B cell (primary cell): ENCODE measurements at regions not wholly inside any gene's neighbourhood (a gene's known extent, or its start where the extent isn't known, plus 50 kb on each side); places are given as distances from the start of the nearest gene placed in this dataset.
"Not testable (repeated sequence)": the region's sequence is repeated elsewhere in the genome, so short reads cannot be mapped to it uniquely, and the experiment has no call there.

ENCODE experiments used
- ATAC-seq: fragments of 200-7000 bp; cut with Tn5 transposase; one replicate; pipeline ENCODE4 v1.10.0; 2021; ENCODE audit warnings: low read depth, mild to moderate bottlenecking, moderate number of reproducible peaks, moderate library complexity
- CTCF ChIA-PET: fragments of 350-600 bp; sonication (Branson Sonifier 250); formaldehyde crosslinking; loops from one replicate; lab custom pipeline; 2021; ENCODE audit warnings: antibody characterized with exemption, inconsistent platforms; lab: Charles Lee
- POLR2A ChIA-PET: fragments of 350-600 bp; sonication (Branson Sonifier 250); formaldehyde crosslinking; loops from one replicate; lab custom pipeline; 2021; ENCODE audit warnings: antibody characterized with exemption; lab: Charles Lee
- DNase-seq: peaks from one replicate; pipeline ENCODE4 v3.0.0; 2013
- H2AFZ ChIP-seq: 2 replicates; pipeline ENCODE4 v1.6.1; 2012; ENCODE audit warnings: mild to moderate bottlenecking, low read depth, low read length; ENCODE audit not compliant: insufficient read depth, poor library complexity, severe bottlenecking
- H3K27ac ChIP-seq, 2 donors: 1 replicate in 1 of 2; 2 replicates in 1 of 2; pipeline ENCODE4 v1.5.1; 2012 to 2013; ENCODE audit warnings: low read length in 2 of 2, mild to moderate bottlenecking in 2 of 2, moderate library complexity in 1 of 2
- H3K27me3 ChIP-seq, 4 experiments: fragments of 200-600 bp in 1 of 4; sonication (generic) in 1 of 4; replicated peaks in 1 of 4; 1 replicate in 2 of 4; 2 replicates in 2 of 4; pipeline versions ENCODE4 v1.6.1 to v1.7.0; 2013 to 2016; ENCODE audit warnings: low read length in 3 of 4, mild to moderate bottlenecking in 2 of 4, mixed read lengths in 1 of 4, moderate library complexity in 1 of 4; ENCODE audit not compliant: insufficient read depth in 4 of 4, control insufficient read depth in 3 of 4; ENCODE audit errors: control extremely low read depth in 1 of 4
- H3K36me3 ChIP-seq, 2 experiments: replicated peaks in 1 of 2; 1 replicate in 1 of 2; 2 replicates in 1 of 2; pipeline versions ENCODE4 v1.6.1 to v1.7.1; 2013; ENCODE audit warnings: low read length in 1 of 2; ENCODE audit not compliant: insufficient read depth in 2 of 2, control insufficient read depth in 1 of 2; ENCODE audit errors: control extremely low read depth in 1 of 2, extremely low read depth in 1 of 2
- H3K4me1 ChIP-seq, 2 donors: fragments of 200-600 bp in 1 of 2; sonication (generic) in 1 of 2; 1 replicate in 1 of 2; 2 replicates in 1 of 2; pipeline versions ENCODE4 v1.5.1 to v1.6.1; 2013 to 2017; ENCODE audit warnings: low read length in 2 of 2; ENCODE audit not compliant: control insufficient read depth in 2 of 2, insufficient read depth in 2 of 2
- H3K4me2 ChIP-seq: replicated peaks from 2 replicates; pipeline ENCODE3; 2012; ENCODE audit warnings: mild to moderate bottlenecking, low read depth, low read length; ENCODE audit not compliant: poor library complexity, severe bottlenecking
- H3K4me3 ChIP-seq, 5 experiments: fragments of 200-600 bp in 1 of 5; sonication (generic) in 1 of 5; 1 replicate in 3 of 5; 2 replicates in 2 of 5; pipeline versions ENCODE4 v1.5.1 to v1.7.0; 2011 to 2016; ENCODE audit warnings: low read length in 4 of 5, mild to moderate bottlenecking in 4 of 5, low read depth in 2 of 5, control low read depth in 1 of 5, moderate library complexity in 1 of 5; ENCODE audit not compliant: insufficient read depth in 1 of 5; ENCODE audit errors: control extremely low read depth in 1 of 5, extremely low read depth in 1 of 5
- H3K79me2 ChIP-seq: fragments of 200-600 bp; sonication (generic); one replicate; pipeline ENCODE4 v1.6.0; 2016; ENCODE audit warnings: low read length; ENCODE audit not compliant: control insufficient read depth, insufficient read depth
- H3K9ac ChIP-seq: fragments of 200-600 bp; sonication (generic); 2 replicates; pipeline ENCODE4 v1.6.1; 2017; ENCODE audit warnings: mild to moderate bottlenecking, low read length, moderate library complexity
- H3K9me3 ChIP-seq, 3 donors: one replicate each; pipeline versions ENCODE4 v1.6.1 to v1.7.1; 2013; ENCODE audit warnings: low read length in 2 of 3; ENCODE audit not compliant: control insufficient read depth in 2 of 3, insufficient read depth in 1 of 3; ENCODE audit errors: control extremely low read depth in 1 of 3
- H4K20me1 ChIP-seq: 2 replicates; pipeline ENCODE4 v1.6.0; 2012; ENCODE audit warnings: mild to moderate bottlenecking, low read length; ENCODE audit not compliant: insufficient read depth, control insufficient read depth, poor library complexity, severe bottlenecking
- H3K27ac Mint-ChIP-seq: one replicate; pipeline ENCODE4 v1.8.0; 2021; ENCODE audit warnings: mixed read lengths
- H3K27me3 Mint-ChIP-seq: one replicate; pipeline ENCODE4 v1.8.0; 2021; ENCODE audit warnings: mixed read lengths
- H3K4me1 Mint-ChIP-seq: one replicate; pipeline ENCODE4 v1.8.0; 2021; ENCODE audit warnings: mixed read lengths
- H3K4me3 Mint-ChIP-seq: one replicate; pipeline ENCODE4 v1.8.0; 2021; ENCODE audit warnings: mixed read lengths
- H3K9me3 Mint-ChIP-seq: one replicate; pipeline ENCODE4 v1.8.0; 2022; ENCODE audit warnings: mixed read lengths; ENCODE audit not compliant: insufficient read depth
- CTCF ChIP-seq: fragments of 200-600 bp; IDR thresholded peaks from one replicate; pipeline ENCODE4 v1.8.0; 2022; ENCODE audit warnings: antibody characterized with exemption, mild to moderate bottlenecking
- EZH2 ChIP-seq: IDR thresholded peaks from 2 replicates; pipeline ENCODE4 v1.6.1; 2012; ENCODE audit warnings: borderline replicate concordance, low read depth, mild to moderate bottlenecking, moderate library complexity, low read length; ENCODE audit not compliant: insufficient read depth, poor library complexity, severe bottlenecking
- WGBS: methylation state at CpG from one replicate; pipeline ENCODE4 v1.1.5; 2013; ENCODE audit warnings: missing lambda C conversion rate; ENCODE audit not compliant: insufficient coverage; 5-methylcytosine and 5-hydroxymethylcytosine counted together
- intact Hi-C: fragments of 100-400 bp; cut with micrococcal nuclease; formaldehyde crosslinking; loops from one replicate; pipeline ENCODE4 v1.10.0; 2022

GRCh38 chr21:10460957-10461356, 60.4 kb upstream of the TPTE start:
- H3K4me3 Mint-ChIP-seq, H3K4me3 ChIP-seq, H3K27me3 Mint-ChIP-seq, H3K9me3 Mint-ChIP-seq, DNase-seq, H3K4me1 Mint-ChIP-seq, H3K4me2 ChIP-seq, H3K36me3 ChIP-seq, H4K20me1 ChIP-seq, ATAC-seq, H3K9ac ChIP-seq, H3K27ac ChIP-seq, intact Hi-C loops, H3K79me2 ChIP-seq, H3K4me1 ChIP-seq, H3K27me3 ChIP-seq, H3K27ac Mint-ChIP-seq, H2AFZ ChIP-seq, POLR2A ChIA-PET, CTCF ChIA-PET: not testable (repeated sequence)
- WGBS, result 59% methylated on average over 4 of the region's 5 CpGs
- H3K9me3 ChIP-seq, result peaks cover 5 to 11% (median 10%) of the 10 kb centered on the region in 3 donors

GRCh38 chr21:10461445-10461844, 59.9 kb upstream of the TPTE start:
- peaks cover 6 to 11% (median 10%) of the 10 kb centered on the region in 3 donors for H3K9me3 ChIP-seq
- H3K4me3 Mint-ChIP-seq, H3K4me1 ChIP-seq, H3K27ac ChIP-seq, CTCF ChIA-PET, H3K9me3 Mint-ChIP-seq, H3K4me3 ChIP-seq, H3K27me3 Mint-ChIP-seq, H3K9ac ChIP-seq, H3K4me1 Mint-ChIP-seq, intact Hi-C loops, H2AFZ ChIP-seq, H3K27me3 ChIP-seq, H3K4me2 ChIP-seq, H4K20me1 ChIP-seq, DNase-seq, H3K36me3 ChIP-seq, ATAC-seq, H3K79me2 ChIP-seq, H3K27ac Mint-ChIP-seq, POLR2A ChIA-PET: not testable (repeated sequence)
- WGBS, result 69% methylated on average over 8 of the region's 8 CpGs

- Histone ChIP-seq H3K4me1 (no peaks in the 10 kb centered on the region), H3K27ac (no peak overlapping the region), H3K27me3 (no peaks in the 10 kb centered on the region), H3K4me3 (no peak overlapping the region), H2AFZ (no peak overlapping the region), H4K20me1 (no peaks in the 10 kb centered on the region), H3K79me2 (no peaks in the 10 kb centered on the region), H3K36me3 (no peaks in the 10 kb centered on the region), H3K9me3 (peaks cover 7 to 14% (median 10%) of the 10 kb centered on the region in 3 donors), H3K9ac (no peak overlapping the region), H3K4me2 (no peak overlapping the region)
- ATAC-seq (no peak), DNase-seq (no peak)
- whole genome bisulfite sequencing, result 72% methylated on average over 2 of the region's 5 CpGs
- no peaks in the 10 kb centered on the region for H3K27me3 Mint-ChIP-seq
- no peak for TF ChIP-seq CTCF
- TF ChIP-seq EZH2, result no peak
- ChIA-PET CTCF (no interaction called here), POLR2A (no interaction called here)
- no peak overlapping the region for H3K27ac Mint-ChIP-seq
- H3K4me3 Mint-ChIP-seq, result no peak overlapping the region
- no peaks in the 10 kb centered on the region for H3K9me3 Mint-ChIP-seq
- intact Hi-C loops, result no loop called here
- no peaks in the 10 kb centered on the region for H3K4me1 Mint-ChIP-seq
Measured at GRCh38 chr21:10463156-10463555, 58.2 kb upstream of the TPTE start.
